ENCODE measurements at regions not wholly inside any gene's neighbourhood (a gene's known extent, or its start where the extent isn't known, plus 50 kb on each side); places are given as distances from the start of the nearest gene placed in this dataset.

GRCh38 chr4:127131527-127131926 is 501.2 kb upstream of the INTU start:
- intact Hi-C loops (cut with DNase I) = no loop called here
- TF ChIP-seq POLR2A (IDR thresholded peaks at IDR 0.05) (no peak), POLR2AphosphoS5 (IDR thresholded peaks at IDR 0.05; ENCODE audit: insufficient read depth in 1 of 2, low read depth in 1 of 2) (no peak), CTCF (IDR thresholded peaks at IDR 0.05) (no peak)
- no peaks in the 10 kb centered on the region for H3K27me3 ChIP-seq

GRCh38 chr4:127134490-127134889 is 498.3 kb upstream of the INTU start:
- intact Hi-C loops (cut with DNase I) = no loop called here
- TF ChIP-seq POLR2A (IDR thresholded peaks at IDR 0.05) (no peak), POLR2AphosphoS5 (IDR thresholded peaks at IDR 0.05; ENCODE audit: insufficient read depth in 1 of 2, low read depth in 1 of 2) (no peak), CTCF (IDR thresholded peaks at IDR 0.05) (no peak)
- Histone ChIP-seq H3K4me3 (no peak overlapping the region), H3K9me3 (no peaks in the 10 kb centered on the region), H3K4me1 (no peaks in the 10 kb centered on the region), H3K36me3 (no peaks in the 10 kb centered on the region), H3K27ac (no peak overlapping the region), H3K27me3 (no peaks in the 10 kb centered on the region)
- DNase-seq (ENCODE audit: extremely low spot score in 2 of 2) = no peak

More at GRCh38 chr4:127131527-127131926, 501.2 kb upstream of the INTU start:
- no peak for DNase-seq (ENCODE audit: extremely low spot score in 2 of 2)
- H3K9me3 ChIP-seq = no peaks in the 10 kb centered on the region
- no peaks in the 10 kb centered on the region for H3K36me3 ChIP-seq
- H3K4me3 ChIP-seq = no peak overlapping the region
- no peak overlapping the region for H3K27ac ChIP-seq
- no peaks in the 10 kb centered on the region for H3K4me1 ChIP-seq

- H3K4me3 ChIP-seq = no peak overlapping the region
- no peak for DNase-seq (ENCODE audit: extremely low spot score in 2 of 2)
- no peaks in the 10 kb centered on the region for H3K9me3 ChIP-seq
- no peaks in the 10 kb centered on the region for H3K36me3 ChIP-seq
- no peak overlapping the region for H3K27ac ChIP-seq
- no peaks in the 10 kb centered on the region for H3K4me1 ChIP-seq
- TF ChIP-seq POLR2AphosphoS5 (IDR thresholded peaks at IDR 0.05; ENCODE audit: insufficient read depth in 1 of 2, low read depth in 1 of 2) = no peak
- TF ChIP-seq POLR2A (IDR thresholded peaks at IDR 0.05) = no peak
- TF ChIP-seq CTCF (IDR thresholded peaks at IDR 0.05) = no peak
- no peaks in the 10 kb centered on the region for H3K27me3 ChIP-seq
- intact Hi-C loops (cut with DNase I) = no loop called here
Observed at GRCh38 chr4:127138586-127138985, 494.2 kb upstream of the INTU start.

GRCh38 chr4:127139788-127140286 is 492.9 kb upstream of the INTU start:
- intact Hi-C loops (cut with DNase I) = no loop called here
- Histone ChIP-seq H3K27ac (no peak overlapping the region), H3K9me3 (no peaks in the 10 kb centered on the region), H3K4me1 (no peaks in the 10 kb centered on the region), H3K4me3 (no peak overlapping the region), H3K27me3 (no peaks in the 10 kb centered on the region), H3K36me3 (no peaks in the 10 kb centered on the region)
- no peak for TF ChIP-seq POLR2AphosphoS5 (IDR thresholded peaks at IDR 0.05; ENCODE audit: insufficient read depth in 1 of 2, low read depth in 1 of 2)
- TF ChIP-seq CTCF (IDR thresholded peaks at IDR 0.05) = no peak
- TF ChIP-seq POLR2A (IDR thresholded peaks at IDR 0.05) = no peak
- no peak for DNase-seq (ENCODE audit: extremely low spot score in 2 of 2)

GRCh38 chr4:127140306-127140705 is 492.5 kb upstream of the INTU start:
- H3K27ac ChIP-seq = no peak overlapping the region
- H3K27me3 ChIP-seq = no peaks in the 10 kb centered on the region
- intact Hi-C loops (cut with DNase I) = no loop called here
- H3K4me3 ChIP-seq = no peak overlapping the region
- H3K4me1 ChIP-seq = no peaks in the 10 kb centered on the region
- H3K9me3 ChIP-seq = no peaks in the 10 kb centered on the region
- H3K36me3 ChIP-seq = no peaks in the 10 kb centered on the region
- TF ChIP-seq CTCF (IDR thresholded peaks at IDR 0.05) = no peak
- TF ChIP-seq POLR2A (IDR thresholded peaks at IDR 0.05) = no peak
- TF ChIP-seq POLR2AphosphoS5 (IDR thresholded peaks at IDR 0.05; ENCODE audit: insufficient read depth in 1 of 2, low read depth in 1 of 2) = no peak
- DNase-seq (ENCODE audit: extremely low spot score in 2 of 2) = no peak
